B cell (primary cell): ENCODE measurements at regions not wholly inside any gene's neighbourhood (a gene's known extent, or its start where the extent isn't known, plus 50 kb on each side); places are given as distances from the start of the nearest gene placed in this dataset.

Experiments
- ATAC-seq: fragments of 200-7000 bp; cut with Tn5 transposase; one replicate; pipeline ENCODE4 v1.10.0; 2021; ENCODE audit warnings: low read depth, mild to moderate bottlenecking, moderate number of reproducible peaks, moderate library complexity
- CTCF ChIA-PET: fragments of 350-600 bp; sonication (Branson Sonifier 250); formaldehyde crosslinking; loops from one replicate; lab custom pipeline; 2021; ENCODE audit warnings: antibody characterized with exemption, inconsistent platforms; lab: Charles Lee
- POLR2A ChIA-PET: fragments of 350-600 bp; sonication (Branson Sonifier 250); formaldehyde crosslinking; loops from one replicate; lab custom pipeline; 2021; ENCODE audit warnings: antibody characterized with exemption; lab: Charles Lee
- DNase-seq: peaks from one replicate; pipeline ENCODE4 v3.0.0; 2013
- H2AFZ ChIP-seq: 2 replicates; pipeline ENCODE4 v1.6.1; 2012; ENCODE audit warnings: mild to moderate bottlenecking, low read depth, low read length; ENCODE audit not compliant: insufficient read depth, poor library complexity, severe bottlenecking
- H3K27ac ChIP-seq, 2 donors: 1 replicate in 1 of 2; 2 replicates in 1 of 2; pipeline ENCODE4 v1.5.1; 2012 to 2013; ENCODE audit warnings: low read length in 2 of 2, mild to moderate bottlenecking in 2 of 2, moderate library complexity in 1 of 2
- H3K27me3 ChIP-seq, 4 experiments: fragments of 200-600 bp in 1 of 4; sonication (generic) in 1 of 4; replicated peaks in 1 of 4; 1 replicate in 2 of 4; 2 replicates in 2 of 4; pipeline versions ENCODE4 v1.6.1 to v1.7.0; 2013 to 2016; ENCODE audit warnings: low read length in 3 of 4, mild to moderate bottlenecking in 2 of 4, mixed read lengths in 1 of 4, moderate library complexity in 1 of 4; ENCODE audit not compliant: insufficient read depth in 4 of 4, control insufficient read depth in 3 of 4; ENCODE audit errors: control extremely low read depth in 1 of 4
- H3K36me3 ChIP-seq, 2 experiments: replicated peaks in 1 of 2; 1 replicate in 1 of 2; 2 replicates in 1 of 2; pipeline versions ENCODE4 v1.6.1 to v1.7.1; 2013; ENCODE audit warnings: low read length in 1 of 2; ENCODE audit not compliant: insufficient read depth in 2 of 2, control insufficient read depth in 1 of 2; ENCODE audit errors: control extremely low read depth in 1 of 2, extremely low read depth in 1 of 2
- H3K4me1 ChIP-seq, 2 donors: fragments of 200-600 bp in 1 of 2; sonication (generic) in 1 of 2; 1 replicate in 1 of 2; 2 replicates in 1 of 2; pipeline versions ENCODE4 v1.5.1 to v1.6.1; 2013 to 2017; ENCODE audit warnings: low read length in 2 of 2; ENCODE audit not compliant: control insufficient read depth in 2 of 2, insufficient read depth in 2 of 2
- H3K4me2 ChIP-seq: replicated peaks from 2 replicates; pipeline ENCODE3; 2012; ENCODE audit warnings: mild to moderate bottlenecking, low read depth, low read length; ENCODE audit not compliant: poor library complexity, severe bottlenecking
- H3K4me3 ChIP-seq, 5 experiments: fragments of 200-600 bp in 1 of 5; sonication (generic) in 1 of 5; 1 replicate in 3 of 5; 2 replicates in 2 of 5; pipeline versions ENCODE4 v1.5.1 to v1.7.0; 2011 to 2016; ENCODE audit warnings: low read length in 4 of 5, mild to moderate bottlenecking in 4 of 5, low read depth in 2 of 5, control low read depth in 1 of 5, moderate library complexity in 1 of 5; ENCODE audit not compliant: insufficient read depth in 1 of 5; ENCODE audit errors: control extremely low read depth in 1 of 5, extremely low read depth in 1 of 5
- H3K79me2 ChIP-seq: fragments of 200-600 bp; sonication (generic); one replicate; pipeline ENCODE4 v1.6.0; 2016; ENCODE audit warnings: low read length; ENCODE audit not compliant: control insufficient read depth, insufficient read depth
- H3K9ac ChIP-seq: fragments of 200-600 bp; sonication (generic); 2 replicates; pipeline ENCODE4 v1.6.1; 2017; ENCODE audit warnings: mild to moderate bottlenecking, low read length, moderate library complexity
- H3K9me3 ChIP-seq, 3 donors: one replicate each; pipeline versions ENCODE4 v1.6.1 to v1.7.1; 2013; ENCODE audit warnings: low read length in 2 of 3; ENCODE audit not compliant: control insufficient read depth in 2 of 3, insufficient read depth in 1 of 3; ENCODE audit errors: control extremely low read depth in 1 of 3
- H4K20me1 ChIP-seq: 2 replicates; pipeline ENCODE4 v1.6.0; 2012; ENCODE audit warnings: mild to moderate bottlenecking, low read length; ENCODE audit not compliant: insufficient read depth, control insufficient read depth, poor library complexity, severe bottlenecking
- H3K27ac Mint-ChIP-seq: one replicate; pipeline ENCODE4 v1.8.0; 2021; ENCODE audit warnings: mixed read lengths
- H3K27me3 Mint-ChIP-seq: one replicate; pipeline ENCODE4 v1.8.0; 2021; ENCODE audit warnings: mixed read lengths
- H3K4me1 Mint-ChIP-seq: one replicate; pipeline ENCODE4 v1.8.0; 2021; ENCODE audit warnings: mixed read lengths
- H3K4me3 Mint-ChIP-seq: one replicate; pipeline ENCODE4 v1.8.0; 2021; ENCODE audit warnings: mixed read lengths
- H3K9me3 Mint-ChIP-seq: one replicate; pipeline ENCODE4 v1.8.0; 2022; ENCODE audit warnings: mixed read lengths; ENCODE audit not compliant: insufficient read depth
- CTCF ChIP-seq: fragments of 200-600 bp; IDR thresholded peaks from one replicate; pipeline ENCODE4 v1.8.0; 2022; ENCODE audit warnings: antibody characterized with exemption, mild to moderate bottlenecking
- EZH2 ChIP-seq: IDR thresholded peaks from 2 replicates; pipeline ENCODE4 v1.6.1; 2012; ENCODE audit warnings: borderline replicate concordance, low read depth, mild to moderate bottlenecking, moderate library complexity, low read length; ENCODE audit not compliant: insufficient read depth, poor library complexity, severe bottlenecking
- WGBS: methylation state at CpG from one replicate; pipeline ENCODE4 v1.1.5; 2013; ENCODE audit warnings: missing lambda C conversion rate; ENCODE audit not compliant: insufficient coverage; 5-methylcytosine and 5-hydroxymethylcytosine counted together
- intact Hi-C: fragments of 100-400 bp; cut with micrococcal nuclease; formaldehyde crosslinking; loops from one replicate; pipeline ENCODE4 v1.10.0; 2022

- TF ChIP-seq CTCF (no peak), EZH2 (no peak)
- Histone ChIP-seq H3K27me3 (no peaks in the 10 kb centered on the region), H3K79me2 (no peaks in the 10 kb centered on the region), H3K4me2 (no peak overlapping the region), H3K4me3 (no peak overlapping the region), H3K4me1 (no peaks in the 10 kb centered on the region), H4K20me1 (no peaks in the 10 kb centered on the region), H3K27ac (no peak overlapping the region), H3K9ac (no peak overlapping the region), H3K36me3 (no peaks in the 10 kb centered on the region), H3K9me3 (peaks cover 0 to 16% (median 0%) of the 10 kb centered on the region in 3 donors), H2AFZ (no peak overlapping the region)
- Mint-ChIP-seq H3K4me3 (no peak overlapping the region), H3K9me3 (peaks cover 3% of the 10 kb centered on the region), H3K27ac (no peak overlapping the region), H3K27me3 (no peaks in the 10 kb centered on the region), H3K4me1 (no peaks in the 10 kb centered on the region)
- DNase-seq = no peak
- ChIA-PET POLR2A (no interaction called here), CTCF (no interaction called here)
- intact Hi-C loops = no loop called here
- ATAC-seq = no peak
- 89% methylated on average over 10 of the region's 11 CpGs for WGBS
These were observed 63.8 kb upstream of the FZD10 start for GRCh38 chr12:130098301-130099005.

DNA sequence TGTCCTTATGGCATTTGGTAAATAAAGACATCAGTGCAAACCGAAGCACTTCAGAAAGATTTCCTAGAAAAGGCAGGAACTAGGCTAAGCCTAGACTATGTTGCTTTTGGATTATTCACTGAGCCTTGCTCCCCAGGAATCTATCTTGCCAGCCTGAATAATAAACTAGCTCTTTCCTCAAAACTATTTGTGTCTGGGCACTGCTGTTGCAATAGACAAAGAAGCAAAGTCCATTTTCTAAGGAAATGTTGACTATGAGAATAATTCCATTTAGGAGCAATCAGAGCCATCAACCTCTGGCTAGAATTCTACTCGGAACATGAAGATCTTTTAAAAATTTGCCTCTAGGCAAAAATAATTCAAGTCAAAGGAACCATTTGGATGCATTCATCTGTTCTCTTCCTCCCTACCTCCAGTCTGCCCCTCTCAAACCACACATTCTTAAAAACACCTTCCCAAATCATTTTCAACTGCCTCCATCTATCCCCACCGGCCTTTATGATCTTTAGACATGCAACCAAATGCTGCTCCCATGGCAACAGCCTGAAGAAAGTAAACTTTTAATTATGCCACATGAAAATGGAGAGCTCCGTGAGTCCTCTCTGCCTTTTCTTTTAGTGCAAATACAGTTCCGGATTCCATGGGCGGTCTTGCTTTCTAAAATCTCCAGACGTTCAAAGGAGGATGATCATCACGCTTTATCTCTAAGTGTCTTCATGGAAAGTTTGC, 61.5 kb upstream of the FZD10 start:
- H3K27me3 Mint-ChIP-seq = peaks cover 6% of the 10 kb centered on the region
- Histone ChIP-seq H3K27me3 (peaks cover 0 to 4% (median 0%) of the 10 kb centered on the region in 4 experiments), H3K9ac (no peak overlapping the region), H3K9me3 (peaks cover 0 to 28% (median 0%) of the 10 kb centered on the region in 3 donors), H4K20me1 (no peaks in the 10 kb centered on the region), H3K36me3 (no peaks in the 10 kb centered on the region), H3K4me1 (no peaks in the 10 kb centered on the region), H2AFZ (no peak overlapping the region), H3K4me3 (no peak overlapping the region), H3K4me2 (no peak overlapping the region), H3K27ac (no peak overlapping the region), H3K79me2 (no peaks in the 10 kb centered on the region)
- intact Hi-C loops = no loop called here
- TF ChIP-seq EZH2 = no peak
- TF ChIP-seq CTCF = no peak
- CTCF ChIA-PET = no interaction called here
- H3K27ac Mint-ChIP-seq = no peak overlapping the region
- H3K9me3 Mint-ChIP-seq = peaks cover 3% of the 10 kb centered on the region
- POLR2A ChIA-PET = no interaction called here
- ATAC-seq (no peak), DNase-seq (no peak)
- H3K4me1 Mint-ChIP-seq = no peaks in the 10 kb centered on the region
- H3K4me3 Mint-ChIP-seq = no peak overlapping the region
- WGBS = 79% methylated on average over 3 of the region's 8 CpGs
